GM10248 (cell line): ENCODE measurements at regions not wholly inside any gene's neighbourhood (a gene's known extent, or its start where the extent isn't known, plus 50 kb on each side); places are given as distances from the start of the nearest gene placed in this dataset.

Source experiments
- CTCF ChIA-PET: fragments of 300-600 bp; sonication (Branson Sonifier 250); formaldehyde crosslinking; extraction: SDS; loops from one replicate; lab custom pipeline; 2021; ENCODE audit warnings: antibody characterized with exemption; lab: Yijun Ruan, JAX
- POLR2A ChIA-PET: fragments of 350-650 bp; sonication (Branson Sonifier 250); formaldehyde crosslinking; extraction: SDS; loops from one replicate; lab custom pipeline; 2020; ENCODE audit warnings: antibody characterized with exemption; lab: Yijun Ruan, JAX
- DNase-seq: peaks from one replicate; pipeline ENCODE4 v3.0.0; 2012; ENCODE audit errors: extremely low spot score
- TF ChIP-seq, protein P1 (sequence below): IDR thresholded peaks from 2 replicates; pipeline ENCODE4 v1.5.1; 2012; ENCODE audit warnings: mild to moderate bottlenecking, low read depth; ENCODE audit errors: extremely low read depth, missing control alignments, control extremely low read depth

DNA sequence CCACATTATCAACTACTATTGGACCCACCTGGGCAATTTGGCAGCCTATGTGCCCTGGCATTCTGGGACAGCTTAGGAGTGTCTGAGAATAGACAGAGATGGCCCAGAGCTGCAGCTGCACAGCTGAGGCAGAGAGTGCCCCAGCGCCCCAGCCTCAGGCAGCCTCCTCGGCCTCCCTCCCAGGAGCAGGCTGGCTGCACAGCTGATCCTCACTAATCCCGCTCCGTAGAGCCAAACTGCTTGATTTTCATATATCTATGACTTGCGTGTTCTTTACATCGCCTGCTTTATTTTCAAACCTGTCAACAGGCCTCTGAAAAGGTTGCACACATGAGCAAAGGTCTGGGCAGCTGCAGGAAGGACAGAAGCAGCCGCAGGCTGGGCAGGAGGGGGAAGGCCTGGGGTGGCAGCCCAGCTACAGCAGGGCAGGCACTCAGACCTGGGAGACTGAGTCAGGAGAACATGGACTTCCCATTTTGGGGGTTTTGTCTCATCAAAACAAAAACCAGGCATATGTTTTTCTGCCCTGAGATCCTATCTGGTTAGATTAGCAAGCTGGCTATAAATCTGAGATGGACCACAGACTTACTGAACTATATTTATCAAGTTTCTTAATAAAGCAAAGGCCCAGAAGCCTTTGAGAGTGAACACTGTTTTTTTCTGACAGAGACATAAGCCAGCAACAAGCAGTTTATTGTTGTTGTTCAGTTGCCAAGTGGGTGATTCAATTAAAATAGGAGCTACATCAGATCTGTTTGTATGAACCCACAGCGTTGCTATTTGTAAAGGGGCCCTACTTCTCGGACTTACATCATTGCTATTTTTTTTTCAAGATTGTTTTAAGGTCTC, 301.8 kb upstream of the DUSP10 start:
- DNase-seq = no peak
- TF ChIP-seq, protein P1, sequence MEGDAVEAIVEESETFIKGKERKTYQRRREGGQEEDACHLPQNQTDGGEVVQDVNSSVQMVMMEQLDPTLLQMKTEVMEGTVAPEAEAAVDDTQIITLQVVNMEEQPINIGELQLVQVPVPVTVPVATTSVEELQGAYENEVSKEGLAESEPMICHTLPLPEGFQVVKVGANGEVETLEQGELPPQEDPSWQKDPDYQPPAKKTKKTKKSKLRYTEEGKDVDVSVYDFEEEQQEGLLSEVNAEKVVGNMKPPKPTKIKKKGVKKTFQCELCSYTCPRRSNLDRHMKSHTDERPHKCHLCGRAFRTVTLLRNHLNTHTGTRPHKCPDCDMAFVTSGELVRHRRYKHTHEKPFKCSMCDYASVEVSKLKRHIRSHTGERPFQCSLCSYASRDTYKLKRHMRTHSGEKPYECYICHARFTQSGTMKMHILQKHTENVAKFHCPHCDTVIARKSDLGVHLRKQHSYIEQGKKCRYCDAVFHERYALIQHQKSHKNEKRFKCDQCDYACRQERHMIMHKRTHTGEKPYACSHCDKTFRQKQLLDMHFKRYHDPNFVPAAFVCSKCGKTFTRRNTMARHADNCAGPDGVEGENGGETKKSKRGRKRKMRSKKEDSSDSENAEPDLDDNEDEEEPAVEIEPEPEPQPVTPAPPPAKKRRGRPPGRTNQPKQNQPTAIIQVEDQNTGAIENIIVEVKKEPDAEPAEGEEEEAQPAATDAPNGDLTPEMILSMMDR = no peak
- ChIA-PET POLR2A (no interaction called here), CTCF (interaction anchor here (1.1 to 1.3 kb wide), 5 partner anchors 10 to 301 kb away, joined by 3 to 5 read pairs (median 3); no protein-coding TSS in a partner anchor)

DNA sequence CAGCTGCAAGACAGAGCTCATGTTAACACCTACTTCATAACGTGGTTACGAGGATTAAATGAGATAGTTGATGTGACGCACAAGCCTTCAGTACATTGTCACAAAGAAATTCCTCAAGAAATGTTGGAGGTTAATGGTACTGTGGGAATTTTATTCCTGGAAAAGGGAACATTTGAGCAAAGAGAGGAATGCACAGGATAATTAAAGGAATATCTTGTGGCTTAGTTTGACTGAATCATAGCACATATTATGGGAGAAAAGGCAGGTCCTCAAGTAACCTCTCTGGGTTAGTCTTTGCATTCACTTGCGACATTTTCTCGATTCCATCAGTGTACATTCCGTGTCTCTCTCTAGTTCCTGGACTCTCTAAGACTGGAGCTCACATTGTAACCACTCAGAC, 300.2 kb upstream of the DUSP10 start:
- TF ChIP-seq, protein P1 = no peak
- no peak for DNase-seq
- POLR2A ChIA-PET = no interaction called here
- CTCF ChIA-PET = interaction anchor here (0.7 to 2.6 kb wide), 5 partner anchors 8 to 300 kb away, joined by 3 to 8 read pairs (median 3); no protein-coding TSS in a partner anchor

DNA sequence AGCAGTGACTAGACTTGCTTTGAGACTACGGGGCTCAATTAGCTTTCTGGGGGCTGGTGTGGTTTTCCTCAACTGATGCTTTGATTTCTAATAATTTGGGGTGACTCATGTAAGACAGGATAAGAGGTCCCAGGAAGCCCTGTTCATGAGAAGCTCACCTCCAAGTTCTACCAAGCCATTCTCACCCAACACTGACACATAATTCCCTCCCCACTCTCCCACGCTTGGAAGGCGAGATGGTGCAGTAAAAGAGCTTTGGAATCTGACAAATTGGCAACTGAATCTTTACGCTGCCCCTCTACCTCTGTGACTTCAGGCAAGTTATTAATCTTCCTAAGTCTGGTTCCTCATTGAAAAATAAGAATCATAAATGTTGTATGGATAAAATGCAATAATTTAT, 299.1 kb upstream of the DUSP10 start:
- POLR2A ChIA-PET = no interaction called here
- CTCF ChIA-PET = interaction anchor here (1.0 to 2.6 kb wide), 4 partner anchors 12 to 21 kb away, joined by 3 to 8 read pairs (median 4); no protein-coding TSS in a partner anchor
- TF ChIP-seq, protein P1 = no peak
- no peak for DNase-seq

DNA sequence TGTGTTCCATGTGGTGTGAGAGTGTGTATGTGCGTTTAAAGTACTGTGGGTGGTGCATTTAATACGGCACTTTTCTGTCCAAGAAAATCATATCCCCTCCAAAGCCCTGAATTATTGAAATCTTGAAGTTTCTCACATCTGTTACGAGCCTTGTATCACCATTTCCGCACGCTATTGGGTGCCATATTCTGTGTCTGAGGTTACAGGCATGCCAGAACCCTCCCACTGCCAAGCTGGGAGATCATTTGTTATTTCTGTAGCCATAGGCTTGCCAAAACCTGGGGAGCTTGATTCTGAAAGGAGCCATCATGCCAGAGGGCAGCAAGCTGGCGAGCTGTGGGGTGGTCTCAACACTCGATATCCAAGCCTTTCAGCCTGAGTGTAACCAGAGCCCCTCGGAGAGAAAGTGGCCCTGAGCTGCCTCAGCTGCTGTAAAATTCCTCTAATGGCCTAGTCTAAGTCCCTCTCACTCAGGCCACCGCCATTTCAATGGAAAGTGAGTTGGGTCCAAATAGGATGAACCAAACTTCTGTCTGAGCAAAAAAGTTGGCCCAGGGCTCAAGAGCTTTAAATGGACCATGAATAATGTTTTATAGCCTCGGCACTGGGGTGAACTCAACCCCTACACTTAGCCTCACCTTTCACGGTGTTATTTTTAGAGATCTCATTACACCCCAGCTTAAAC, 298.4 kb upstream of the DUSP10 start:
- CTCF ChIA-PET = interaction anchor here (1.0 to 2.6 kb wide), 4 partner anchors 12 to 20 kb away, joined by 3 to 8 read pairs (median 4); no protein-coding TSS in a partner anchor
- TF ChIP-seq, protein P1 = no peak
- DNase-seq = no peak
- POLR2A ChIA-PET = no interaction called here

DNA sequence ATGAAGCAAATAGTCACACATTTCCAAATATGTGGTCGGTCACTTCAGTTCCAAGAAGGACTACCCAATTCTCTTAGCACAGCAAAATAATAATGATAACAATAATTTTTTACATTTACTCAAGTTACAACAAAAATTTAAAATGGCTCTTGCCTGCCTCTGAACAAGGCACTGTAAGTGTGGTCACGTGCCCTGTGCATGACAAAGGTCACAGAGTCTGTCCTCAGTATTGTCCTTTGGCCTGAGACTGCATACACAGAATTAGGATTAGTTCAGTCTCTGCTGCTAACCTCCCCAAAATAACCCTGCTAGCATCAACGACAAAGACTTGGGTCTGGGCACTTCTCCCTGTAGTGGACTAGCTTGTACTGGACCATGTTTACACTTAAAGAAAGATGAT, 297.1 kb upstream of the DUSP10 start:
- no peak for DNase-seq
- ChIA-PET CTCF (no interaction called here), POLR2A (no interaction called here)
- TF ChIP-seq, protein P1 = no peak

DNA sequence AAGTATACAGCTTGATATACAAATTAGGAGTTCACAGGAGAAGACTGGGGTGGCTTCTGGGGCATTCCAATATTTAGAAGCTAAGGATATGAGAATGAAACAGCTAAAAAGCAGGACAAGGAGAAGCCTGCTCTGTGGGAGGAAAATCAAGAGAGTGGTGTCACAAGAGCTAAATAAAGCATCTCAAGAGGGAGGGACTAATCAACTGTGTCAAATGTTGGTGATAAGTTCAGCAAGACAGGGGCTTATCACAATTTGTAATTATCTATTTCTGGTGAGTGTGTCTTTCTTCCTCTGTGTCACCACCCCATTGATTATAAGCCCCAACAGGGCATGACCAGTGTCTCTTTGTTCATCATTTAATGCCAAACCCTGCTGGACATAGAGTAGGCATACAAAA, 295.8 kb upstream of the DUSP10 start:
- ChIA-PET CTCF (interaction anchor here (1.2 to 1.5 kb wide), 3 partner anchors 12 to 774 kb away, joined by 3 read pairs; no protein-coding TSS in a partner anchor), POLR2A (no interaction called here)
- DNase-seq = no peak
- TF ChIP-seq, protein P1 = no peak
